ENCODE measurements at regions not wholly inside any gene's neighbourhood (a gene's known extent, or its start where the extent isn't known, plus 50 kb on each side); places are given as distances from the start of the nearest gene placed in this dataset.

- no peak for TF ChIP-seq CTCF (IDR thresholded peaks at IDR 0.05)
- TF ChIP-seq POLR2A (IDR thresholded peaks at IDR 0.05), result no peak
Observed at GRCh38 chr14:58713677-58714076, 75.9 kb downstream of the DACT1 start.

Measured in vagina (tissue), 2 donors.